Upper lobe of left lung (tissue), 4 donors: ENCODE measurements at regions not wholly inside any gene's neighbourhood (a gene's known extent, or its start where the extent isn't known, plus 50 kb on each side); places are given as distances from the start of the nearest gene placed in this dataset.

ENCODE experiments used
- EP300 ChIP-seq, 4 donors: sonication (generic); formaldehyde crosslinking; IDR thresholded peaks; one replicate each; pipeline ENCODE4 v1.5.1; 2017; ENCODE audit warnings: antibody characterized with exemption in 4 of 4, control low read depth in 2 of 4
- POLR2A ChIP-seq, 4 donors: fragments of 450-650 bp; IDR thresholded peaks; one replicate each; pipeline ENCODE4 v1.5.1; 2016 to 2017; ENCODE audit warnings: antibody characterized with exemption in 4 of 4, mild to moderate bottlenecking in 2 of 4
- POLR2AphosphoS5 ChIP-seq, 2 donors: sonication (generic); formaldehyde crosslinking; IDR thresholded peaks; one replicate each; pipeline ENCODE4 v1.5.1; 2017; ENCODE audit warnings: antibody characterized with exemption in 2 of 2
- TF ChIP-seq, protein P1 (sequence below), 6 experiments: fragments of 450-650 bp in 4 of 6; fragments of 200-600 bp in 2 of 6; sonication (generic) in 2 of 6; IDR thresholded peaks; one replicate each; pipeline ENCODE4 v1.5.1; 2016 to 2019; ENCODE audit warnings: antibody characterized with exemption in 6 of 6

DNA sequence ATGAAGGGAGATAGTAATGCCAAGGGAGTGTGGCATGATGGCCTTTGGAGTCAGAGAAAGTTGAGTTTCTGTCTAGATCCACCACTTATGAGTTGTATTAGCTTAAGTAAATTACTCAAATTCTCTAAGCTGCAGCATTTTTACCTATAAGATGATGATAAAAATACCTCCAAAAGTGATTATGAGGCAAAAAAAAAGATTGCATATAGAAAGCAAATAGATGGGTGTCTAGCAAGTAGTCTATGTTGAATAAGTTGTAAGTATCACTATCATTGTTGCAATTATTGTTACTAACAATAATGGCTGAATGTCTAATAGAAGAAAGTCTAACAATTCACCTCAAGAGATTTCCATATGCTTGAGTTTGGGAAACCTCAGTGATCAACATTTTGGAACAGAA is 959.2 kb upstream of the GJE1 start:
- TF ChIP-seq, protein P1, sequence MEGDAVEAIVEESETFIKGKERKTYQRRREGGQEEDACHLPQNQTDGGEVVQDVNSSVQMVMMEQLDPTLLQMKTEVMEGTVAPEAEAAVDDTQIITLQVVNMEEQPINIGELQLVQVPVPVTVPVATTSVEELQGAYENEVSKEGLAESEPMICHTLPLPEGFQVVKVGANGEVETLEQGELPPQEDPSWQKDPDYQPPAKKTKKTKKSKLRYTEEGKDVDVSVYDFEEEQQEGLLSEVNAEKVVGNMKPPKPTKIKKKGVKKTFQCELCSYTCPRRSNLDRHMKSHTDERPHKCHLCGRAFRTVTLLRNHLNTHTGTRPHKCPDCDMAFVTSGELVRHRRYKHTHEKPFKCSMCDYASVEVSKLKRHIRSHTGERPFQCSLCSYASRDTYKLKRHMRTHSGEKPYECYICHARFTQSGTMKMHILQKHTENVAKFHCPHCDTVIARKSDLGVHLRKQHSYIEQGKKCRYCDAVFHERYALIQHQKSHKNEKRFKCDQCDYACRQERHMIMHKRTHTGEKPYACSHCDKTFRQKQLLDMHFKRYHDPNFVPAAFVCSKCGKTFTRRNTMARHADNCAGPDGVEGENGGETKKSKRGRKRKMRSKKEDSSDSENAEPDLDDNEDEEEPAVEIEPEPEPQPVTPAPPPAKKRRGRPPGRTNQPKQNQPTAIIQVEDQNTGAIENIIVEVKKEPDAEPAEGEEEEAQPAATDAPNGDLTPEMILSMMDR (IDR thresholded peaks at IDR 0.05) = no peak
- TF ChIP-seq EP300 (IDR thresholded peaks at IDR 0.05) = no peak
- TF ChIP-seq POLR2AphosphoS5 (IDR thresholded peaks at IDR 0.05) = no peak
- no peak for TF ChIP-seq POLR2A (IDR thresholded peaks at IDR 0.05)
